ENCODE measurements at regions not wholly inside any gene's neighbourhood (a gene's known extent, or its start where the extent isn't known, plus 50 kb on each side); places are given as distances from the start of the nearest gene placed in this dataset.

DNA sequence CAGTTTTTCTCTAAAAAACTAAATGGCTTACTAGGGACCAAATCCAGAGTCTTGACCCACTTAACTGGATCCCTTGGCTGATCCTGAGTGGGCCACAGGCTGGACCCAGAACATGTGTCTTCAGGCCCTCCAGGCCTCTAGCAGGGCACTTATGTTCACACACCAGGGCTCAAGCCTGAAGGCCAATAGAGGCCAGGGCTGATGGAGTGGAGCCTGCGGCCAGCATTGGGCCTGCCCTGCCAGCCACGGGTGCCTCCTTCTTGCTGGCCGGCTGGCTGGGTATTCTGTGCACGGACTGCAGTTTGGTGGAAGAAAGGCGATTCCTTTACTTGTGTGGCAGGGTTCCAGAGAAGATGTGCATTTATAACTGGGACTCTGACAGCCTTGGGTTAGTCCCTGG is 103.0 kb upstream of the ZNF32 start:
- TF ChIP-seq, protein P1, sequence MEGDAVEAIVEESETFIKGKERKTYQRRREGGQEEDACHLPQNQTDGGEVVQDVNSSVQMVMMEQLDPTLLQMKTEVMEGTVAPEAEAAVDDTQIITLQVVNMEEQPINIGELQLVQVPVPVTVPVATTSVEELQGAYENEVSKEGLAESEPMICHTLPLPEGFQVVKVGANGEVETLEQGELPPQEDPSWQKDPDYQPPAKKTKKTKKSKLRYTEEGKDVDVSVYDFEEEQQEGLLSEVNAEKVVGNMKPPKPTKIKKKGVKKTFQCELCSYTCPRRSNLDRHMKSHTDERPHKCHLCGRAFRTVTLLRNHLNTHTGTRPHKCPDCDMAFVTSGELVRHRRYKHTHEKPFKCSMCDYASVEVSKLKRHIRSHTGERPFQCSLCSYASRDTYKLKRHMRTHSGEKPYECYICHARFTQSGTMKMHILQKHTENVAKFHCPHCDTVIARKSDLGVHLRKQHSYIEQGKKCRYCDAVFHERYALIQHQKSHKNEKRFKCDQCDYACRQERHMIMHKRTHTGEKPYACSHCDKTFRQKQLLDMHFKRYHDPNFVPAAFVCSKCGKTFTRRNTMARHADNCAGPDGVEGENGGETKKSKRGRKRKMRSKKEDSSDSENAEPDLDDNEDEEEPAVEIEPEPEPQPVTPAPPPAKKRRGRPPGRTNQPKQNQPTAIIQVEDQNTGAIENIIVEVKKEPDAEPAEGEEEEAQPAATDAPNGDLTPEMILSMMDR (IDR thresholded peaks at IDR 0.05), result no peak
- intact Hi-C loops (cut with micrococcal nuclease), result no loop called here
- H3K4me1 ChIP-seq (ENCODE audit: control insufficient read depth, insufficient read depth, low read length), result no peaks in the 10 kb centered on the region
- no peaks in the 10 kb centered on the region for H3K36me3 ChIP-seq (ENCODE audit: control insufficient read depth, insufficient read depth, low read length)
- no peak overlapping the region for H3K4me3 ChIP-seq (ENCODE audit: low read length)
- no peaks in the 10 kb centered on the region for H3K36me3 Mint-ChIP-seq
- H3K4me3 Mint-ChIP-seq, result no peak overlapping the region
- H3K4me1 Mint-ChIP-seq, result peaks cover 0 to 9% of the 10 kb centered on the region in 2 donors
- no peaks in the 10 kb centered on the region for H3K9me3 Mint-ChIP-seq
- H3K27ac ChIP-seq (ENCODE audit: low read length), result no peak overlapping the region
- H3K27me3 ChIP-seq (ENCODE audit: control insufficient read depth, insufficient read depth, low read length), result no peaks in the 10 kb centered on the region
- peaks cover 0 to 8% of the 10 kb centered on the region in 2 donors for H3K27me3 Mint-ChIP-seq (ENCODE audit: low read depth in 2 of 2)
- no peak overlapping the region for H3K27ac Mint-ChIP-seq
- DNase-seq (no peak), ATAC-seq (no peak)
- WGBS (ENCODE audit: insufficient coverage), result 100% methylated on average over 5 of the region's 5 CpGs
- H3K9me3 ChIP-seq (ENCODE audit: control insufficient read depth, insufficient read depth, low read length), result no peaks in the 10 kb centered on the region

DNA sequence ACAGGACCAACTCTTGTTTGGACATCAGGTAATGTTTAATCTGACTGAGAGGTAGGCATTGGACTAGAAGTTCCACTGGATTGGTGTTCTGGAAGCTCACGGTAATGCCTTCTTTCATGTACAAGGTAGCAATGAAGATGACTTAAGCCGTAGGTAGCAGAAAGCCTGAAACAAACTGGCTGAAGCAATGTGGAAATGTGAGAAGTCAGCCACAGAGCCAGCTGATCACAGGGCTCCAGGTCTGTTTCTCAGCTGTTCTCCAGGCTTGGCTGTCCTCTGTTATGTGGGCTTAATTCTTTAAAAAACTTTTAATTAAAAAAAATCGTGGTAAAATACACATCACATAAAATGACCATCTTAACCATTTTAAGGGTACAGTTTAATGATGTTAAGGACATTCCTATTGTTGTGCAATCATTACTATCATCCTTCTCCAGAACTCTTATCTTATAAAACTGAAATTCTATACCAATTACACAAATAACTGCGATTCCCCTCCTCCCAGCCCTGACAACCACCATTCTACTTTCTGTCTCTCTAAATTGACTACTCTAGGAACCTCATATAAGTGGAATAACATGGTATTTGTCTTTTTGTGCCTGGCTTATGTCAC is 101.4 kb upstream of the ZNF32 start:
- Mint-ChIP-seq H3K4me1 (peaks cover 0 to 9% of the 10 kb centered on the region in 2 donors), H3K36me3 (no peaks in the 10 kb centered on the region), H3K9me3 (no peaks in the 10 kb centered on the region), H3K27ac (no peak overlapping the region), H3K4me3 (no peak overlapping the region), H3K27me3 (ENCODE audit: low read depth in 2 of 2) (peaks cover 0 to 8% of the 10 kb centered on the region in 2 donors)
- Histone ChIP-seq H3K4me1 (ENCODE audit: control insufficient read depth, insufficient read depth, low read length) (no peaks in the 10 kb centered on the region), H3K27me3 (ENCODE audit: control insufficient read depth, insufficient read depth, low read length) (no peaks in the 10 kb centered on the region), H3K4me3 (ENCODE audit: low read length) (no peak overlapping the region), H3K9me3 (ENCODE audit: control insufficient read depth, insufficient read depth, low read length) (no peaks in the 10 kb centered on the region), H3K27ac (ENCODE audit: low read length) (no peak overlapping the region), H3K36me3 (ENCODE audit: control insufficient read depth, insufficient read depth, low read length) (no peaks in the 10 kb centered on the region)
- DNase-seq (no peak), ATAC-seq (no peak)
- intact Hi-C loops (cut with micrococcal nuclease), result no loop called here
- WGBS (ENCODE audit: insufficient coverage), result 88% methylated on average over 3 of the region's 4 CpGs
- TF ChIP-seq, protein P1 (IDR thresholded peaks at IDR 0.05), result no peak

DNA sequence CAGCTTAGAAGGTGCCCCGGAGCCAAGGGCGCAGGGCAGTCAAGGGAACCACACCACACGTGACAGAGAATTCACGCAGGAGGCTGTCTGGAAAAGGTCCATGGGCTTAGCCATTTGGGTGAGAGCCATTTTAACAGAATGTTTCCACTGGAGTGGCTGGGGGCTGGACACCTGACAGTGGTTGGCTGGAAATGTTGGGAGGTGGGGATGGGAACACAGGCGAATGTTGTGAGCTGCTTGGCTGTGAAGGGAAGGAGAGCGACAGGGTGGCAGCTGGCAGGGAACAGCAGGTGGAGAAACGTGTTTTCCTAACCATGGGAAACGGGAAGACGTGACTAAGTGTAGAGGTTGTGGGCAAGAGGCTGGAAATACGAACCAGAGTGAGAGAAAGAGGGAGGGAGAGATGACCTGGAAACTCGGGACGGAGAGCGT is 100.5 kb upstream of the ZNF32 start:
- DNase-seq, result no peak
- Mint-ChIP-seq H3K4me3 (no peak overlapping the region), H3K4me1 (peaks cover 0 to 9% of the 10 kb centered on the region in 2 donors), H3K27me3 (ENCODE audit: low read depth in 2 of 2) (peaks cover 0 to 10% of the 10 kb centered on the region in 2 donors), H3K9me3 (no peaks in the 10 kb centered on the region), H3K36me3 (no peaks in the 10 kb centered on the region), H3K27ac (no peak overlapping the region)
- intact Hi-C loops (cut with micrococcal nuclease), result no loop called here
- H3K4me1 ChIP-seq (ENCODE audit: control insufficient read depth, insufficient read depth, low read length), result no peaks in the 10 kb centered on the region
- WGBS (ENCODE audit: insufficient coverage), result 90% methylated on average over 13 of the region's 13 CpGs
- H3K4me3 ChIP-seq (ENCODE audit: low read length), result no peak overlapping the region
- H3K27me3 ChIP-seq (ENCODE audit: control insufficient read depth, insufficient read depth, low read length), result no peaks in the 10 kb centered on the region
- ATAC-seq, result no peak
- no peaks in the 10 kb centered on the region for H3K9me3 ChIP-seq (ENCODE audit: control insufficient read depth, insufficient read depth, low read length)
- TF ChIP-seq, protein P1 (IDR thresholded peaks at IDR 0.05), result no peak
- no peak overlapping the region for H3K27ac ChIP-seq (ENCODE audit: low read length)
- H3K36me3 ChIP-seq (ENCODE audit: control insufficient read depth, insufficient read depth, low read length), result no peaks in the 10 kb centered on the region

DNA sequence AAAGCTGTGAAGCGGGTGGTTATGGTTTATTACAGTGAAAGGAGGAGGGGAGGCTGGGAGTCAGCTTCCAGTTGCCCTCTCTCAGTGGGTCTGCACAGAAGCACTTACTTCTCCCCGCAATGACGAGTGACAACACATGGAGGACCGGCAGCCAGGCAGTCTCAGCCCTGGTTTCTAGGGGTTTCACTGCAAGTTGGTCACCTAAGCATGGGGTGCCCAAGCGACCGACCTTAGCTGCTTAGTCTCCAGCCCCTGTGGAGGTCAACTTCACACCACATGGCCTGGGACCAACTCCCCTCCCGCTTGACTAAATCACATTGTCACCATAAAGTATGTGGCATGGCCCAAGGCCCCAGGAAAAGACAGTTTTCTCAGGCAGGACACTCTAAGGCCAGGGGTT is 99.9 kb upstream of the ZNF32 start:
- DNase-seq, result no peak
- no peak overlapping the region for H3K27ac ChIP-seq (ENCODE audit: low read length)
- peaks cover 0 to 9% of the 10 kb centered on the region in 2 donors for H3K4me1 Mint-ChIP-seq
- ATAC-seq, result no peak
- no peaks in the 10 kb centered on the region for H3K36me3 Mint-ChIP-seq
- no peaks in the 10 kb centered on the region for H3K9me3 Mint-ChIP-seq
- intact Hi-C loops (cut with micrococcal nuclease), result no loop called here
- no peaks in the 10 kb centered on the region for H3K9me3 ChIP-seq (ENCODE audit: control insufficient read depth, insufficient read depth, low read length)
- no peaks in the 10 kb centered on the region for H3K4me1 ChIP-seq (ENCODE audit: control insufficient read depth, insufficient read depth, low read length)
- no peak overlapping the region for H3K27ac Mint-ChIP-seq
- 97% methylated on average over 7 of the region's 7 CpGs for WGBS (ENCODE audit: insufficient coverage)
- no peaks in the 10 kb centered on the region for H3K27me3 ChIP-seq (ENCODE audit: control insufficient read depth, insufficient read depth, low read length)
- H3K4me3 Mint-ChIP-seq, result no peak overlapping the region
- no peak overlapping the region for H3K4me3 ChIP-seq (ENCODE audit: low read length)
- peaks cover 0 to 10% of the 10 kb centered on the region in 2 donors for H3K27me3 Mint-ChIP-seq (ENCODE audit: low read depth in 2 of 2)
- no peaks in the 10 kb centered on the region for H3K36me3 ChIP-seq (ENCODE audit: control insufficient read depth, insufficient read depth, low read length)
- TF ChIP-seq, protein P1 (IDR thresholded peaks at IDR 0.05), result no peak
